Liver (tissue), 8 donors: ENCODE measurements at regions not wholly inside any gene's neighbourhood (a gene's known extent, or its start where the extent isn't known, plus 50 kb on each side); places are given as distances from the start of the nearest gene placed in this dataset.

Source experiments
- DNase-seq: peaks from one replicate; pipeline ENCODE4 v3.0.0-alpha.2; 2017; ENCODE audit warnings: low spot score
- H3K27ac ChIP-seq, 2 donors: one replicate each; pipeline ENCODE4 v1.7.0; 2013; ENCODE audit warnings: inconsistent platforms in 2 of 2, low read length in 2 of 2, control low read depth in 1 of 2, low read depth in 1 of 2, mild to moderate bottlenecking in 1 of 2
- H3K27me3 ChIP-seq, 4 donors: one replicate each; pipeline versions ENCODE4 v1.6.1 to v1.7.0; 2013; ENCODE audit warnings: low read length in 3 of 4, inconsistent platforms in 1 of 4, mild to moderate bottlenecking in 1 of 4, moderate library complexity in 1 of 4; ENCODE audit not compliant: control insufficient read depth in 4 of 4, insufficient read depth in 4 of 4
- H3K36me3 ChIP-seq, 4 donors: one replicate each; pipeline versions ENCODE4 v1.6.1 to v1.7.0; 2013; ENCODE audit warnings: low read length in 3 of 4, mild to moderate bottlenecking in 3 of 4, low read depth in 1 of 4, moderate library complexity in 1 of 4; ENCODE audit not compliant: control insufficient read depth in 4 of 4, insufficient read depth in 3 of 4
- H3K4me1 ChIP-seq, 4 donors: one replicate each; pipeline versions ENCODE4 v1.6.1 to v1.7.0; 2013; ENCODE audit warnings: low read length in 3 of 4, mild to moderate bottlenecking in 3 of 4, moderate library complexity in 1 of 4; ENCODE audit not compliant: control insufficient read depth in 4 of 4, insufficient read depth in 4 of 4
- H3K4me3 ChIP-seq, 3 donors: one replicate each; pipeline versions ENCODE4 v1.6.1 to v1.7.0; 2013; ENCODE audit warnings: low read length in 3 of 3, control low read depth in 1 of 3, low read depth in 1 of 3, mild to moderate bottlenecking in 1 of 3
- H3K9ac ChIP-seq, 2 donors: one replicate each; pipeline ENCODE4 v1.7.0; 2013; ENCODE audit warnings: low read length in 2 of 2, mild to moderate bottlenecking in 2 of 2, moderate library complexity in 2 of 2, control low read depth in 1 of 2, low read depth in 1 of 2
- H3K9me3 ChIP-seq, 4 donors: one replicate each; pipeline versions ENCODE4 v1.6.1 to v1.7.0; 2013; ENCODE audit warnings: low read length in 3 of 4; ENCODE audit not compliant: control insufficient read depth in 4 of 4
- ATF3 ChIP-seq: IDR thresholded peaks from 2 replicates; pipeline ENCODE4 v1.6.1; 2016; ENCODE audit warnings: antibody characterized with exemption
- CTCF ChIP-seq: fragments of 150-350 bp; IDR thresholded peaks from 2 replicates; pipeline ENCODE4 v1.5.1; 2017; ENCODE audit warnings: improper control_type of control experiment, low read depth, low read length; ENCODE audit not compliant: missing input control
- EGR1 ChIP-seq, 2 donors: IDR thresholded peaks; 2 replicates each; pipeline ENCODE4 v1.6.1; 2016 to 2018; ENCODE audit warnings: antibody characterized with exemption in 2 of 2, low read depth in 2 of 2
- GABPA ChIP-seq, 2 donors: IDR thresholded peaks in 1 of 2; conservative IDR thresholded peaks in 1 of 2; 2 replicates each; pipeline ENCODE4 v1.6.1; 2016; ENCODE audit warnings: antibody characterized with exemption in 2 of 2, mild to moderate bottlenecking in 1 of 2, moderate library complexity in 1 of 2
- HNF4A ChIP-seq, 2 donors: conservative IDR thresholded peaks; 2 replicates each; pipeline ENCODE4 v1.6.1; 2016; ENCODE audit warnings: antibody characterized with exemption in 2 of 2, mild to moderate bottlenecking in 2 of 2
- JUND ChIP-seq, 2 donors: IDR thresholded peaks; 2 replicates each; pipeline ENCODE4 v1.6.1; 2016; ENCODE audit warnings: antibody characterized with exemption in 2 of 2
- MAX ChIP-seq: IDR thresholded peaks from 2 replicates; pipeline ENCODE4 v1.6.1; 2016; ENCODE audit warnings: antibody characterized with exemption
- NR2F2 ChIP-seq: IDR thresholded peaks from 2 replicates; pipeline ENCODE4 v1.6.1; 2016; ENCODE audit warnings: antibody characterized with exemption
- RAD21 ChIP-seq, 2 donors: IDR thresholded peaks; 2 replicates each; pipeline ENCODE4 v1.6.1; 2016; ENCODE audit warnings: antibody characterized with exemption in 2 of 2, mild to moderate bottlenecking in 2 of 2
- REST ChIP-seq: IDR thresholded peaks from 2 replicates; pipeline ENCODE4 v1.6.1; 2016; ENCODE audit warnings: antibody characterized with exemption, mild to moderate bottlenecking
- SP1 ChIP-seq: IDR thresholded peaks from 2 replicates; pipeline ENCODE4 v1.6.1; 2018; ENCODE audit warnings: antibody characterized with exemption, mild to moderate bottlenecking
- ZBTB33 ChIP-seq: IDR thresholded peaks from 2 replicates; pipeline ENCODE4 v1.6.1; 2016; ENCODE audit warnings: antibody characterized with exemption
- WGBS: extraction: QIAGEN DNeasy Blood & Tissue Kit; methylation state at CpG from one replicate; pipeline ENCODE4 v1.1.7; 2013; 5-methylcytosine and 5-hydroxymethylcytosine counted together
- donor health status: healthy.
- donor health status: healthy.
- donor health status: healthy.
- donor health status: healthy.
- donor health status: healthy.

GRCh38 chr10:111677759-111678158, 505.8 kb downstream of the GPAM start:
- Histone ChIP-seq H3K36me3 (no peaks in the 10 kb centered on the region), H3K9ac (no peak overlapping the region), H3K4me1 (no peaks in the 10 kb centered on the region), H3K4me3 (no peak overlapping the region), H3K27ac (no peak overlapping the region), H3K27me3 (no peaks in the 10 kb centered on the region), H3K9me3 (no peaks in the 10 kb centered on the region)
- WGBS = 93% methylated on average over 1 of the region's 1 CpG
- no peak for DNase-seq
- no peak for TF ChIP-seq ATF3
- TF ChIP-seq HNF4A (conservative IDR thresholded peaks at IDR 0.05) = no peak
- no peak for TF ChIP-seq REST
- no peak for TF ChIP-seq EGR1 (IDR thresholded peaks at IDR 0.05; ENCODE audit: low read depth in 2 of 2)
- TF ChIP-seq RAD21 (IDR thresholded peaks at IDR 0.05) = no peak
- TF ChIP-seq MAX = no peak
- TF ChIP-seq SP1 = no peak
- no peak for TF ChIP-seq JUND (IDR thresholded peaks at IDR 0.05)
- TF ChIP-seq CTCF = no peak
- no peak for TF ChIP-seq ZBTB33
- TF ChIP-seq NR2F2 = no peak

GRCh38 chr10:111686796-111687195, 496.8 kb downstream of the GPAM start:
- Histone ChIP-seq H3K36me3 (no peaks in the 10 kb centered on the region), H3K9me3 (no peaks in the 10 kb centered on the region), H3K4me1 (no peaks in the 10 kb centered on the region), H3K4me3 (no peak overlapping the region), H3K9ac (no peak overlapping the region), H3K27me3 (no peaks in the 10 kb centered on the region), H3K27ac (no peak overlapping the region)
- 85% methylated on average over 7 of the region's 7 CpGs for WGBS
- TF ChIP-seq JUND (IDR thresholded peaks at IDR 0.05) = no peak
- no peak for TF ChIP-seq GABPA (IDR thresholded peaks at IDR 0.05 in 1 of 2, conservative IDR thresholded peaks at IDR 0.05 in 1 of 2)
- TF ChIP-seq HNF4A (conservative IDR thresholded peaks at IDR 0.05) = no peak
- no peak for DNase-seq
